ENCODE measurements at regions not wholly inside any gene's neighbourhood (a gene's known extent, or its start where the extent isn't known, plus 50 kb on each side); places are given as distances from the start of the nearest gene placed in this dataset.

- TF ChIP-seq EP300 (IDR thresholded peaks at IDR 0.05; ENCODE audit: low read depth) (no peak), CTCF (IDR thresholded peaks at IDR 0.05) (no peak), POLR2AphosphoS5 (IDR thresholded peaks at IDR 0.05) (no peak)
Measured at GRCh38 chr16:22751104-22751667, 62.8 kb upstream of the HS3ST2 start.
